ENCODE measurements at regions not wholly inside any gene's neighbourhood (a gene's known extent, or its start where the extent isn't known, plus 50 kb on each side); places are given as distances from the start of the nearest gene placed in this dataset.

- H3K4me3 ChIP-seq (ENCODE audit: low read depth, low read length) = no peak overlapping the region
- no peak for TF ChIP-seq CTCF (IDR thresholded peaks at IDR 0.05; ENCODE audit: insufficient read depth, low read length)
- no peak for DNase-seq (ENCODE audit: low read depth)
Observed at GRCh38 chr11:11220786-11221185, 132.3 kb downstream of the CSNK2A3 start.

GRCh38 chr11:11218629-11218986 lies 134.4 kb downstream of the CSNK2A3 start:
- no peak for DNase-seq (ENCODE audit: low read depth)
- no peak for TF ChIP-seq CTCF (IDR thresholded peaks at IDR 0.05; ENCODE audit: insufficient read depth, low read length)
- no peak overlapping the region for H3K4me3 ChIP-seq (ENCODE audit: low read depth, low read length)

GRCh38 chr11:11217929-11218628 lies 135.0 kb downstream of the CSNK2A3 start:
- TF ChIP-seq CTCF (IDR thresholded peaks at IDR 0.05; ENCODE audit: insufficient read depth, low read length) = no peak

GRCh38 chr11:11217289-11217928 lies 135.6 kb downstream of the CSNK2A3 start:
- no peak for DNase-seq (ENCODE audit: low read depth)
- no peak overlapping the region for H3K4me3 ChIP-seq (ENCODE audit: low read depth, low read length)
- TF ChIP-seq CTCF (IDR thresholded peaks at IDR 0.05; ENCODE audit: insufficient read depth, low read length) = no peak

More at GRCh38 chr11:11217929-11218628, 135.0 kb downstream of the CSNK2A3 start:
- no peak overlapping the region for H3K4me3 ChIP-seq (ENCODE audit: low read depth, low read length)
- DNase-seq (ENCODE audit: low read depth) = no peak

- H3K4me3 ChIP-seq (ENCODE audit: low read depth, low read length) = no peak overlapping the region
- TF ChIP-seq CTCF (IDR thresholded peaks at IDR 0.05; ENCODE audit: insufficient read depth, low read length) = no peak
- no peak for DNase-seq (ENCODE audit: low read depth)
Observed at GRCh38 chr11:11215944-11216343, 137.1 kb downstream of the CSNK2A3 start.

GRCh38 chr11:11215058-11215815 lies 137.8 kb downstream of the CSNK2A3 start:
- no peak overlapping the region for H3K4me3 ChIP-seq (ENCODE audit: low read depth, low read length)
- DNase-seq (ENCODE audit: low read depth) = no peak

More at GRCh38 chr11:11215058-11215815, 137.8 kb downstream of the CSNK2A3 start:
- TF ChIP-seq CTCF (IDR thresholded peaks at IDR 0.05; ENCODE audit: insufficient read depth, low read length) = no peak
